GM18499 (cell line): ENCODE measurements at regions not wholly inside any gene's neighbourhood (a gene's known extent, or its start where the extent isn't known, plus 50 kb on each side); places are given as distances from the start of the nearest gene placed in this dataset.

Experiments
- ATAC-seq: cut with Tn5 transposase; IDR thresholded peaks from one replicate; pipeline ENCODE4 v1.9.1; 2021; ENCODE audit warnings: moderate number of reproducible peaks; ENCODE audit not compliant: insufficient read depth, unreplicated experiment

- no peak for ATAC-seq
Measured at GRCh38 chr2:64330281-64331113, 123.5 kb upstream of the LGALSL start.

GRCh38 chr2:64331114-64331645, 122.8 kb upstream of the LGALSL start:
- ATAC-seq, result no peak

- no peak for ATAC-seq
Measured at GRCh38 chr2:64331849-64332699, 121.9 kb upstream of the LGALSL start.

- no peak for ATAC-seq
Measured at GRCh38 chr2:64336171-64336570, 117.8 kb upstream of the LGALSL start.

- ATAC-seq, result no peak
Measured at GRCh38 chr2:64337314-64337713, 116.6 kb upstream of the LGALSL start.

- ATAC-seq, result no peak
Measured at GRCh38 chr2:64338108-64338507, 115.9 kb upstream of the LGALSL start.

GRCh38 chr2:64338910-64339500, 115.0 kb upstream of the LGALSL start:
- no peak for ATAC-seq

GRCh38 chr2:64341461-64341860, 112.5 kb upstream of the LGALSL start:
- ATAC-seq, result no peak

DNA sequence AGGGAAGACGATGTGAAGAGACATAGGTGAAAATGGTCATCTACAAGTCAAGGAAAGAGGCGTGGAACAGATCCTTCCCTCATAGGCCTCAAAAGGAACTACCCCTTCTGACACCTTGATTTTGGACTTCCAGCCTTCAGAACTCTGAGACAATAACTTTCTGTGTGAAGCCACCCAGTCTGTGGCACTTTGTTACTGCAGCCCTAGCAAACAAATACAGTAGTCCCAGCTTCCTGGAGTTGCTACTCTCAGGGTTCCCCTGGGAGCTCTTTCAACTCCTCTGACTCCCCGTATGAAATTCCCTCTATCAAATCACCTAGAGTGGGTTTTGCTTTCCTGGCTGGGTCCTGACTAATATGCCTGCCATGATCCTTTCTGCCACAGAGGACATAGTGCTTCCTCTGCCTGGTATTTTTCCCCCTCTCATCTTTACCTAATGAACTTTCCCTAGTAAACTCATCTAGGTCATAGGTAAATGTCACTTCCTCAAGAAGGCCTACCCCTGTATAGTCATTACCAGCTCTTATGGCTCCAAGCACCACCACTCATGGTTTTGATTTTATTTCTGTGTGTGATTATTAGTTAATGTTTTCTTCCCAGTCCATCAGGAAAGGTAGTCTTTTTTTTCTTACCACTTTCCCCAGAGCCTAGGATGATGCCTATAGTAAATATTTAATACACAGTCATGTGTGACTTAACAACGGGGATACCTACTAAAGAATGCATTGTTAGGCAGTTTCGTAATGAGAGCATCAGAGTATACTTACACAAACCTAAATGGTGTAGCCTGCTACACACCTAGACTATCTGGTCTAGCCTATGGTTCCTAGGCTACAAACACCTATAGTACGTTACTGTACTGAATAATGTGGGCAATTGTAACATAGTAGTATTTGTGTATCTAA, 111.5 kb upstream of the LGALSL start:
- ATAC-seq, result no peak

GRCh38 chr2:64344999-64345576, 108.9 kb upstream of the LGALSL start:
- no peak for ATAC-seq

DNA sequence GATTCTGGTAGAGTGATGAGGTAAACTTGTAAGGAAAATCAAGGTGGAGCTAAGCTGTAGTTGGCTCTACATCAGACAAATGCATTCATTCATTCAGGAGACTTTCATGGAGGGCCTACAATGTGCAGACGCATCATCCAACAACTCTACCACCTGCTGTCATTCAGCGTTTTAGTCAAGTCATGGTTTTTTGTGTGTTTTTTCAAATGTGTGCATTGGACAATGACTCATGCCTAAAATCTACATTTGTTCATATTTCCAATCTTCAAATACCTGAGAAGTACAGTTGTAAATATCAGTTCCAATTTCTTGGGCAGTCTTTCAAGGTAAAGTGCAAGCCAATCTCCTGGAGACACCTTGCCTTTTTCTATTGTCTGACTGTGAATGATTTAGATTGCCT, 108.0 kb upstream of the LGALSL start:
- no peak for ATAC-seq

DNA sequence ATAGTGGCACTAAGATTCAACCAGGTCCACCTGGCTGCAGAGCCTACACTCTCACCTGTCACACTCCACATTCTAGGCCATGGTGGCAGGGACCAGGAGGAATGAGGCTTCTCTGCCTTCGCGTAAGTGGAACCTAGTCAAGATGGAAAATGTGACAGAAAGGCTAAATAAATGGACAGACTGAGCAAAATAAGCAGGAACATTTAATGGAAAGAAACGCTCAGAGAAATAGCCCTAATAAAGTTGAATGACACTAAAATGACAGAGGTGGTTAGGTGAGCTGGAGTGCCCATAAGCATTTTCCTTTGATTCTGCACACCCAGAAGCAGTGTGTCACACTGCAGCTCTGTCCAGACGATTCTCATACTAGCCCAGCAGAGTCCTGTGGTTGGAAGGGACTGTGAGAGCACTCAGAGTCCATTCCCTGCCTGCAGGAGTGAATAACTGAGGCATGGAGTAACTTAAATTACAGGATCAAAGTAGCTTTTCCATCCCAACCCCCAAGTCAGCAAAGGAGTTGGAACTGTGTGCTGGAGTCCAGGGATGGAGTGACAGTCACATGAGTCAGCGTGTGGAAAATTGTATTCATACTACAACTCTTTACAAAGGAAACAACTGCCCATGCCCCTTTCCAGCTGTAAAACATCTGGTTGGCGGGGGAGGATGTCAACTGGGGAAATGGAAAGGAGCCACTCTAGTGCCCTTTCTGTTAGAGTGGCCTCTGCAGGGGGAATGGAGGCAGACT, 105.4 kb upstream of the LGALSL start:
- no peak for ATAC-seq

DNA sequence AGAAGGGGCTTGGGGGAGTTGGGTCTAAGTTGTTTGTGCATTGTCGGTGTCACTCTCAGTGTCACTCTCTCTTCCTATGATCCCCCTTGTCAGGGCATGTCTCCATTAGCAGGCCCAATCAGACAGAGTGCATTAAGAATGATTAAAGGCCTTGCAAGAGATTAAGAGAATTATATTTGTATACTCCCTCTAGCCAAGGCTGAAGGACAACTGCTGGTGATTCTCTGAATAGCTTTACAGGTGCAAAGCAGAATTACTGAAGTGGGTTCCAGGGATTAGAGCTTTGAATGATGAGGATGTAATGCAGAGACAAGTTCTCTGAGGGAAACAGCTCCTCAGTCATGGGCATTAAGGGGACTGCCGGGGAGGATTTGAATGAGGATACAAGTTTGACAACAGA, 104.8 kb upstream of the LGALSL start:
- ATAC-seq, result no peak

DNA sequence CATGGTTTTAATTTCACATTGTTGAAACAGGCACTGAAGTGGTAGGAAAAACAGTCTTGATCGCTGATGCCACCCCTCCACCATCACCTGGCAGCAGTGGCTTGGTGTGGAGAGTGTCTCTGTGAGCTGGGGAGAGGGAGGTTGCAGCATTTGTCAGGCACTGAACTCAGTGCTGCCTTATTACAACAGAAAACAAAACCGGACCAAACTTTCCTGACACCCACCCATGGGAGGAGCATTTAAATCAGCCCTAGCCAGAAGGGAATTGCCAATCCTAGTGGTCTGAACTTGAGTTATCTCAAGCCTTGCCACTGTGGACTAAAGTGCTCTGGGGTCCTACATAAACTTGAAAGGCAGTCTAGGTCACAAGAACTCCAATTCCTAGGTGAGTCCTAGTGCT, 103.0 kb upstream of the LGALSL start:
- ATAC-seq, result no peak

- ATAC-seq, result no peak
Measured at GRCh38 chr2:64352292-64352691, 101.7 kb upstream of the LGALSL start.

GRCh38 chr2:64354857-64355680, 98.9 kb upstream of the LGALSL start:
- no peak for ATAC-seq

DNA sequence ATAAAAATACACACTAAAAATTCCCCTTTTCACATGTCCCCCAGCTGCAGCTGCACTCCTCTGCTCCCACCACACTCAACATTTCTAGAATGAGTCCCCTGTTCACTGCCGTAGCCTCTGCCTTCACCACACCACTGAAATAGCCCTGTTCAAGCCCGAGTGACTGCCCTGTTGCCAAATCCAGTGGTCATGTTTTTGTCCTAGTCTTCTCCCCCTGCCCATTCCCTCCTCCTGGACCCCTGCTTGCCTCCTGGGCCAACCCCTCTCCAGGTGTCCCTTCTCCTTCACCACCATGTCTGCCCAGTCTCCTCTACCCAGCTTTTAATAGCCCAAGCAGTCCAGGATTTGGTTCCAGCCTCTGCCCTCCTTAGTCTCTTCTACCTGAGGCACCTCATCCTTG, 97.1 kb upstream of the LGALSL start:
- ATAC-seq, result no peak
